Fibroblast of skin of left biceps (primary cell): ENCODE measurements at regions not wholly inside any gene's neighbourhood (a gene's known extent, or its start where the extent isn't known, plus 50 kb on each side); places are given as distances from the start of the nearest gene placed in this dataset.
"Not testable (repeated sequence)": the region's sequence is repeated elsewhere in the genome, so short reads cannot be mapped to it uniquely, and the experiment has no call there.

ENCODE experiments used
- DNase-seq, 2 experiments: peaks; one replicate each; pipeline ENCODE4 v3.0.0-alpha.2; 2013; ENCODE audit warnings: low read depth in 2 of 2

GRCh38 chr6:86476311-86476710 is 461.0 kb upstream of the HTR1E start:
- DNase-seq: no peak

- DNase-seq: no peak
These were observed 463.2 kb upstream of the HTR1E start for GRCh38 chr6:86474081-86474480.

GRCh38 chr6:86471791-86472190 is 465.5 kb upstream of the HTR1E start:
- DNase-seq: no peak

- no peak for DNase-seq
These were observed 477.4 kb upstream of the HTR1E start for GRCh38 chr6:86459978-86460377.

GRCh38 chr6:86456821-86457220 is 480.5 kb upstream of the HTR1E start:
- no peak for DNase-seq

GRCh38 chr6:86453232-86453631 is 484.1 kb upstream of the HTR1E start:
- no peak for DNase-seq

GRCh38 chr6:86448398-86448797 is 488.9 kb upstream of the HTR1E start:
- DNase-seq: no peak

GRCh38 chr6:86440608-86441007 is 496.7 kb upstream of the HTR1E start:
- no peak for DNase-seq

GRCh38 chr6:86423571-86423970 is 513.8 kb upstream of the HTR1E start:
- DNase-seq: no peak

GRCh38 chr6:86412057-86412456 is 525.3 kb upstream of the HTR1E start:
- no peak for DNase-seq

- no peak for DNase-seq
These were observed 530.2 kb upstream of the HTR1E start for GRCh38 chr6:86407128-86407527.

- not testable (repeated sequence) for DNase-seq
These were observed 544.5 kb upstream of the HTR1E start for GRCh38 chr6:86392850-86393249.

- no peak for DNase-seq
These were observed 556.7 kb upstream of the HTR1E start for GRCh38 chr6:86380571-86381125.

GRCh38 chr6:86357877-86358276 is 579.5 kb upstream of the HTR1E start:
- no peak for DNase-seq

- no peak for DNase-seq
These were observed 582.1 kb upstream of the HTR1E start for GRCh38 chr6:86355271-86355670.

GRCh38 chr6:86331919-86332318 is 605.4 kb upstream of the HTR1E start:
- DNase-seq: no peak

- no peak for DNase-seq
These were observed 606.0 kb upstream of the HTR1E start for GRCh38 chr6:86331265-86331840.

GRCh38 chr6:86306210-86306609 is 631.1 kb upstream of the HTR1E start:
- DNase-seq: no peak

- DNase-seq: no peak
These were observed 643.2 kb upstream of the SYNCRIP start for GRCh38 chr6:86285876-86286275.

GRCh38 chr6:86284809-86285480 is 642.3 kb upstream of the SYNCRIP start:
- not testable (repeated sequence) for DNase-seq

GRCh38 chr6:86283596-86283995 is 640.9 kb upstream of the SYNCRIP start:
- not testable (repeated sequence) for DNase-seq

- no peak for DNase-seq
These were observed 633.4 kb upstream of the SYNCRIP start for GRCh38 chr6:86276056-86276455.

- no peak for DNase-seq
These were observed 631.2 kb upstream of the SYNCRIP start for GRCh38 chr6:86273936-86274335.
